ENCODE measurements at regions not wholly inside any gene's neighbourhood (a gene's known extent, or its start where the extent isn't known, plus 50 kb on each side); places are given as distances from the start of the nearest gene placed in this dataset.
A peak's percentile ranks its signal among the peaks of the same experiment; 100 is the strongest.

DNA sequence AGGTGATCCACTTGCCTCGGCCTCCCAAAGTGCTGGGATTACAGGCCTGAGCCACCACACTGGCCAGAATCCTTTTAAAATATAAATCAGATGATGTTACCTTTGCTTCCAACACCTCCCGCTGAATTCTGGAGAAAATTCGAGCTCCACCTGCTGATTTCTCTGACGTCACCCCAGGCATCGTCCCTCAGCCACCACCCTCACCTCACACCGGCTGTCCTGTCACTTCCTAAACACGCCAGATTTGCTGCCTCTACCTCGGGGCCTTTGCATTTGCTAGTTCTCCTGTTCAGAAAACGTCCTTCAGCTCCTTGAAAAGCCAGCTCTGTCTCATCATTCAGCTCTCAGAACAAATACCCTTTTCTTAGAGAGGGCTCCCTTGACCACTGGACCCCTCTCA lies 57.9 kb downstream of the FBXO2 start:
- no peak for DNase-seq

DNA sequence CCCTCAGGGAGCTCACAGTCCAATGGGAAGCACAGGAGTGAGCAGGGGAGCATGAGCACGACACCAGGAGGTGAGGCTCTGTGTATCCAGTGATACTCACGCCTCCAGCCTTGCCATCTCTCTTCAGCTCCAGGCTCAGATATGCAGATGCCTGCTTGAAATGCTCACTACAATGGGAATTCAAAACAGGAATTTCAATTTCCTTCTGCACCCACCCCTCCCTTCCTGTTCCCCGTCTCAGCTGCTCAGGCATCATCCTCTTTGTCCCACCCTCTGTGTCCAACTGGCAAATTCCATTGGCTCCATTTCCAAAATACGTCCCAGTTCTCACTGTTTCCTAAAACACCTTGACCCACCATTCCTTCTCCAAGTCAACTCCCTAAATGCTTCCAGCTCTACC lies 58.9 kb downstream of the FBXO2 start:
- DNase-seq: no peak

- DNase-seq: no peak
Observed at GRCh38 chr1:11594625-11595024, 59.6 kb downstream of the FBXO2 start.

DNA sequence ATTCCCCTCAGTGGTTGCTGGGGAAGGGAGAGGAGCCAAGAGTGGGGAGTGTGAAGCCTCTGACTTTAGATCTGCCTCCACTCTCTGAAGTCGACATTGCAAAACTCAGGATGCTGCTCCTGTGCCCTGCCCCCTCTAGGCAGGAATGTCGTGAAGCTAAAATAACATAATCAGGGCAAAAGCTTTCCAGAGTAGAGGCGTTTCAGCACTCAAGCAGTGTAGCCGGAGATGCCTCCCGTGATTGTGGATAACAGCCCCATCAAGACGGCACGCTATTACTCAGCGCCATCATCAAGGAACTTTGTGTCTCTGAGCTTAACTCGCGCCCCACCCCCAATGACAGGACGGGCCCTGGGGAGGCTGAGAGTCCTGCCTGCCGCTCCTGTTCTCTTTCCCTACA lies 60.0 kb downstream of the FBXO2 start:
- DNase-seq: no peak

- DNase-seq: peak; percentile 31
Observed at GRCh38 chr1:11592752-11593151, 61.5 kb downstream of the FBXO2 start.

- DNase-seq: no peak
Observed at GRCh38 chr1:11590395-11590794, 63.8 kb downstream of the FBXO2 start.

Data from NCI-H524 treated with DMSO at 0.1 percent for 48 hours (cell line).